ENCODE measurements at regions not wholly inside any gene's neighbourhood (a gene's known extent, or its start where the extent isn't known, plus 50 kb on each side); places are given as distances from the start of the nearest gene placed in this dataset.

- no peak for DNase-seq (ENCODE audit: low read depth in 1 of 2, low spot score in 1 of 2)
- H3K27me3 ChIP-seq (ENCODE audit: insufficient read depth, poor library complexity, severe bottlenecking), result no peaks in the 10 kb centered on the region
- H3K27ac ChIP-seq (replicated peaks), result no peak overlapping the region
- no peak overlapping the region for H3K4me3 ChIP-seq (replicated peaks; ENCODE audit: insufficient read depth, low read length)
- TF ChIP-seq CTCF (IDR thresholded peaks at IDR 0.05; ENCODE audit: insufficient read depth, low read length) (no peak), GABPA (IDR thresholded peaks at IDR 0.05; ENCODE audit: low read depth) (no peak), POLR2AphosphoS5 (IDR thresholded peaks at IDR 0.05; ENCODE audit: low read depth) (no peak), SPI1 (IDR thresholded peaks at IDR 0.05; ENCODE audit: borderline replicate concordance, low read depth) (no peak)
These were observed 258.2 kb downstream of the PARN start for GRCh38 chr16:14371778-14372431.

- no peak for DNase-seq (ENCODE audit: low read depth in 1 of 2, low spot score in 1 of 2)
- Histone ChIP-seq H3K4me3 (replicated peaks; ENCODE audit: insufficient read depth, low read length) (no peak overlapping the region), H3K27ac (replicated peaks) (no peak overlapping the region), H3K27me3 (ENCODE audit: insufficient read depth, poor library complexity, severe bottlenecking) (no peaks in the 10 kb centered on the region)
- TF ChIP-seq CTCF (IDR thresholded peaks at IDR 0.05; ENCODE audit: insufficient read depth, low read length) (no peak), REST (IDR thresholded peaks at IDR 0.05; ENCODE audit: insufficient replicate concordance, low read depth) (no peak), SPI1 (IDR thresholded peaks at IDR 0.05; ENCODE audit: borderline replicate concordance, low read depth) (no peak), POLR2AphosphoS5 (IDR thresholded peaks at IDR 0.05; ENCODE audit: low read depth) (no peak), GABPA (IDR thresholded peaks at IDR 0.05; ENCODE audit: low read depth) (no peak)
These were observed 259.3 kb downstream of the PARN start for GRCh38 chr16:14370736-14371234.

GRCh38 chr16:14369734-14370598 is 260.1 kb downstream of the PARN start:
- Histone ChIP-seq H3K27ac (replicated peaks) (no peak overlapping the region), H3K4me3 (replicated peaks; ENCODE audit: insufficient read depth, low read length) (no peak overlapping the region), H3K27me3 (ENCODE audit: insufficient read depth, poor library complexity, severe bottlenecking) (no peaks in the 10 kb centered on the region)
- DNase-seq (ENCODE audit: low read depth in 1 of 2, low spot score in 1 of 2), result no peak
- TF ChIP-seq CTCF (IDR thresholded peaks at IDR 0.05; ENCODE audit: insufficient read depth, low read length) (no peak), SPI1 (IDR thresholded peaks at IDR 0.05; ENCODE audit: borderline replicate concordance, low read depth) (no peak), REST (IDR thresholded peaks at IDR 0.05; ENCODE audit: insufficient replicate concordance, low read depth) (no peak), POLR2AphosphoS5 (IDR thresholded peaks at IDR 0.05; ENCODE audit: low read depth) (no peak), GABPA (IDR thresholded peaks at IDR 0.05; ENCODE audit: low read depth) (no peak)
